ENCODE measurements at regions not wholly inside any gene's neighbourhood (a gene's known extent, or its start where the extent isn't known, plus 50 kb on each side); places are given as distances from the start of the nearest gene placed in this dataset.
"Not testable (repeated sequence)": the region's sequence is repeated elsewhere in the genome, so short reads cannot be mapped to it uniquely, and the experiment has no call there.

DNA sequence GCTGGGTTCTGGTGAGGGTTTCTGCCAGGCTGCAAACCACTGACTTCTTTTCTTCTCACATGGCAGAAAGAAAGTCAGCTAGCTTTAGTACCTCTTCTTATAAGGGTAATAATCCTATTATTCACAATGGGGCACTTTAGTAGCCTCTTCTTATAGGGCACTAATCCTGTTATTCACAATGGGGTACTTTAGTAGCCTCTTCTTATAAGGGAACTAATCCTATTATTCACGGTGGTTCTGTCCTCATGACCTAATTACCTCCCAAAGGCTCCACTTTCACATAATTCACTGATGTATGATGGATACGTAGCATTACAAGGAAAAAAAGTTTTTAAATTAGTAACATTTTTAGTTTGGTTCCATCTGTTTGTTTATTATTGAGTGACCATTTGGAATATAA, 671.3 kb downstream of the NSUN3 start:
- DNase-seq = no peak

DNA sequence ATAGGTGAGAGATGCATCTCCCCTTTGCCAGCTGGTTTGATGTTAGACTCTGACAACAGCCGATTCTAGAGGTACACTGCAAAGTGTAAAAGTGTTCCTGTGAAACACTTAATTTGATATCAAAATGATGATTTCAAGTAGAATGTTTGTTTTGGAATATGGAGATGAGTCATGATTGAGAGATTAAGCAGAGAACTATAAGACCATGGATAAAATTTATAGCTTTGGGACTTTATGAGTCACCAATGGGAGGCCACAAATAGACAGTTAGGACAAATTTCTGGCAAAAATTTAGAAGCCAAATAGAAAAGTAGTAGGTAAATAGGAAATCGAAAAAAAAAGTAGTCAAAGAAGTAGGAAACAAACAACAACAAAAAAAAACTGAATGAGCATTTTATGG, 672.5 kb downstream of the NSUN3 start:
- DNase-seq = no peak

DNA sequence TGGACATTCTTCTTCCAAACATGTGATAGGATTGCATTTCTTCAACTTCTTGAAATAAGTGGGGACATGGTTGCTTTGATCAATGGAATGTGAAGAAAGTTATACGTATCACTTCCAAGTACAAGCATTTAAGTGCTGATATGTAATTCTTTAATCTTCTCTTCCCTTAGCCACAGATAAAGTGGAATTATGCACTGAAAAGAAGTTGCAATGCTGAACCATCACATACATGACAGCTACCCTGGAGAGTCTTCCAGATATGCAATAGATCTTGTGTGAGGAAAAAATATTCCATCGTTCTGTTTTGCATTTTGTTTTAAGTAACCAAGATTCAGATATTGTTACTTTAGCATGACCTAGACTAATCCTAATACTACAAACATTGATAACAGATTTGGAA, 674.3 kb downstream of the NSUN3 start:
- no peak for DNase-seq

DNA sequence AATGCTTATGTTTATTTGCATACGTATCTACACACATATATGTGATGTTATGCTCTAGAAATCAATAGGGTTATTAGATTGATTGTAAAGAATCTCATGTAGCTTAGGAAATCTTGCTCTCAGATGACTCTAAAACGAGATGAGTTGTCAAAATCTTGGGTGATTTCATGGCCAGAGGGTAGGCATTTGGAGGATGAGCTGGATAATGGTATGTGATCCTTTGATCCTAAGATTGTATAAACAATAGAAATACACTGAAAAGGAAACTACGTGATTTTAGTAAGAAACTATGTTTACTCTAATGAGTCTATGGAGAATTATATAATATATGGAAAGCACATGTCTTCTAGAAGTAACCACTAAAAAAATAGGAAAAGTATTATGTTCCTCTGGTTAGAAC, 676.6 kb downstream of the NSUN3 start:
- DNase-seq = no peak

DNA sequence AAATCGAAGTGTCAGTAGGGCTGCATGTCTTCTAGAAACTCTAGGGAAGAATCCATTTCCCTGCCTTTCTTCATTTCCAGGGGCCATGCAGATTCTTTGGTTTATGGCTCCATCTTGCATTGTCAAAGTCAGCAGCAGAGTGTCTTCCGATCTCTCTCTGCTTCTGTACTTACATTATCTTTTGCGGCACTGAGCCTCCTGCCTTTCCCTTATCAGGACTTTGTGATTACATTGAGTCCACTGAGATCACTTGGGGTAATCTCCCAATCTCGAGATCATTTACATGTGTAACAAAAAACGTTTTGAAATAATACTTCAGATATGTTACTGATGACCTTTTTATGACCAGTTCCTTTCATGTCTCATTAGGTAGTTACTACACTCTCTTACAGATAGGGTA, 695.9 kb downstream of the NSUN3 start:
- no peak for DNase-seq

DNA sequence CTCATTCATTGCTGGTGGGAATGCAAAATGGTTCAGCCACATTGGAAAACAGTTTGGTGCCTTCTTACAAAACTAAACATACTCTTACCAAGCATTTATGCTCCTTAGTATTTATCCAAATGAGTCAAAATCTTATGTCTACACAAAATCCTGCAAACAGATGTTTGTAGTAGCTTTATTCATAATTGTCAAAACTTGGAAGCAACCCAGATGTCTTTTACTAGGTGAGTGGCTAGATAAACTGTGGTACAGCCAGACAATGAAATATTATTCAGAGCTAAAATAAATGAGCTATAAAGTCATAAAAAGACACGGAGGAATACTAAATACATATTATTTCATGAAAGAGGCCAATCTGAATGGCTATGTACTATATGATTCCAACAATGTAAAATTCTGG, 709.5 kb downstream of the NSUN3 start:
- no peak for DNase-seq

DNA sequence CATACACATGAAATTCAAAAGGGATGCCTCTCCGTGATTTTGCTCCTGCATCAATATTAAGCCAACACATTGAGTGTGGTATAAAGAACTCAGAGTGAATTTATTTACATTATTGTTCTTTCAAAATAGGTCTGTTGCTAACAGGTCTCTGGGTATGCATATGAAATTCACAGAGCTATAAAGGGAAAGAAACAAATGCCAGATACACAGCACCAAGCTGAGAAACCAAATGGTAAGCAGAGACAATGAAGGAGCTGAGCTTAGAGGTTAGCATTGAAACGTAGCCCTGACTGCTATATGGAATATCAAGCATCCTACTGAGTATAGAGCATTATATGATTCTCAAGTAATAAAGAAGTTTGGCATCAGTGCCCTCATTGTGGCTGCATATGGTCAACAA, 712.9 kb downstream of the NSUN3 start:
- no peak for DNase-seq

DNA sequence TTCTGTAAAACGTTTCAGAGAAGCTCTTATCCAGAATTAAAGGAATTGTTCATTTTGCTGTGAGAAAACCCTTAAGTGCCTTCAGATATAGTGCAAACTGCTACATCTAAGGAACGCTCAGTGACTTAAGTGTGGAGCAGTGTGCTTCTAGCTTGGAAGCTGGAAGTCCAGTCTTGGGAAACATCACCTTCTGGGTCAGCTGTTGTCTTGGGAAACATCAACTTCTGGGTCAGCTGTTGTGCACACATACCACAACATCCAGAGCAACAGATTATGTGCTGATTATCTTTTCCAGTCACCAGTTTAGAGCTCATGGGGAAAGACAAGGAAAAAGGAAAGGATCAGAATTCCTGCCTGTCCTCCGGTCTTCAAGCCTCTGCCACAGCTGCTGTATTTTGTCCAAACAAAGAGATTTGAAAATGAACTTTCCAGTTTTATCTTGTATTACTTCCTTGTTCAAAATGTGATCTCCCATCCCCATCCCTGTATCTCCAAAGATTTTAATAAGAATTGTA, 713.6 kb downstream of the NSUN3 start:
- no peak for DNase-seq

DNA sequence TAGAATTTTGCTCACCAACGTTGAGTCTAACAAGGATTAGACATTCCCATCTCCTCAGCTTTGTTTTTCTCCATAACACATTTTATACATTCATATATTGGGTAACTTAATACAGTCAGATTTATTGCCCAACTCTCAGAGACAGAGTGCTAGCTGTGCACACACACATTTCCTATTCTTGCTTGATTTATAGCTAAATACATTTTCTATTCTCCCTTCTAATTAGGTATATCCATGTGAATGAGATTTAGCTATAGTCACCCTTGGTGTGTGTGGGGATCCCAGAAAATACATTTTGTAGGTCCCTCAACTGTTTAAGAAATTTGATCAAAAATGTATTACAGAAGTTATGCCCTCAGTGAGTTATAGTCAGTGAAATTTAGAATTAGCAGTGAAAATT, 715.4 kb downstream of the NSUN3 start:
- no peak for DNase-seq

DNA sequence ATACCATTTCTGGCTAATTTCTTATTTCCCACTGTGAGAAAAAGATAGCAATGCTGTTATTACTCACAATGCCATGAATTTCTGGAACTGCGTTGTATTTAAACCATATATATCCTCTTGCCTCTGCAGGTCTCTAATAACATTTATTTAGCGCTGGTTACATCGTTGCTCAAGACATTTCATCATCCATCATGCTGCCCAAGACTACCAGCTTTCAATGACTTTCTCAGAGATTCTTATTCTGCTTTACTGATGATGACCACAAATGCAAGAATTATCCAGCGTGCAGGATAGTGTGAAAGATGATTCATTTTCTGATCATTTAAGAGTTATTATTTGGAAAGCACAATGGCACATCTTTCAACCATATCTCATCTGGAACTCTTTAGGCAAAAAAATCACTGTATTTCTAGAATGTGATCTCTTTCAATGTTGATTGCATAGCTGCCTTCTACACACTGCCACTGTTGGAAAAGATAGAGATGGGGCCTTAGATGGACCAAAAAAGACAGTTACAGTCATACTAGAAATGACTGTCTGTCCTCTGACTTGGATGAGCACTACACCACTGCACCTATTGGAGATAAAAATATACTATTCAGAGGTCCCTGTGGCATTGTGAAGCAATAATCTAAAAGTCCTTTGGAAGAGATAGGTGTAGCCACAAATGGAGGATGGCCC, 716.1 kb downstream of the NSUN3 start:
- DNase-seq = no peak

DNA sequence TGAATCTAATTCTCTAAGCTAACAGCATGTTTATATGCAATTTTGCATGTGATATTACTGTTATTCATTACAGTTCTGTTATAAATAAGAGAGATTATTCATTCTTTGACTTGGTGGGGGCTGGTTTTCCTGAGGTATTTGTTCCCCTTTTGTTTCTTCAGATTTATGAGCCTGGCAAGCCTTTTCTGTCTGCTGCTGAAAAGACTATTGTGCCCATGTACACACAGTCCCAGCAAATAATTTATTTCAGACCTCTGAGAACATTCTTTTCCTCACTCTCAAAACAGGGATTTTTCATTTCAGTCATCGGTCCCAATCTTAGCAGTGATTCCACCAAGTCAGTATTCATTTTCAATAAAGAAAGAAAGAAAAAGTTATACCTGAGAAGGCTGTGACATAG, 716.8 kb downstream of the NSUN3 start:
- no peak for DNase-seq

DNA sequence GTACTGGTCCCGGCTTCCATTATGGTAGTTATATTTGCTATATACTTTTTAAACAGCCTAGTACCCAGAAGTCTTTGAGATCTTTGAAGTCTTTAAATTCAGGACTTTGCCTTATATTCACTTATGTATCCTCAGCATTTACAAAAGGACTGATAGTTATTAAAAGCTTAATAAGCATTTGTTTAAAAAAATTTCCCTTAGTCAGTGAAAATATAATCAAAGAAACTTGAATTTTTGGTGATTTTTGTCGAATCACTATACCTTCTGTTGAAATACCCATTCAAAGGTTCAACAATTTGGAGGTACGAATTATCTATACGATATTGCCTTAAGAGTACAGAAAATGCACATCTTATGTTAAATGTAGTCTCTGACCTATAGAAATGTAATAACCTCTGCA, 721.4 kb downstream of the NSUN3 start:
- DNase-seq = no peak

DNA sequence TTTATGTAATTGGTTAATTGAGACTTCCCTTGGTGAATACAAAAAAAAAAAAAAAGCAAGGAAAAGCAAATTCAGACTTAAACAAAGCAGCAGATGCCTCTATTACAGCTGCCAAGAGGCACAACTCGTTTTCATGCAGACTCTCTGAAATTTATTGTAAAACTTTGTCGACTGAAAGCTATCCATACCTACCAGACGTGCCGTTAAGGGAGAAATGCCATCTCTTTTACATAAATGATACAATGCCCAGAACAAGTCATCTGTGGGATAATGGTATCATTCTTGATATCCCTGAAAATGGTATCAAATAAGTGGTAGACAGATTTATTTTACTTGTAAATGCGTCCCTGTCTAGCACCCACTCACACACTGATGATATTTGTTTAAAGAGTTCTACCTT, 724.2 kb downstream of the NSUN3 start:
- DNase-seq = no peak

DNA sequence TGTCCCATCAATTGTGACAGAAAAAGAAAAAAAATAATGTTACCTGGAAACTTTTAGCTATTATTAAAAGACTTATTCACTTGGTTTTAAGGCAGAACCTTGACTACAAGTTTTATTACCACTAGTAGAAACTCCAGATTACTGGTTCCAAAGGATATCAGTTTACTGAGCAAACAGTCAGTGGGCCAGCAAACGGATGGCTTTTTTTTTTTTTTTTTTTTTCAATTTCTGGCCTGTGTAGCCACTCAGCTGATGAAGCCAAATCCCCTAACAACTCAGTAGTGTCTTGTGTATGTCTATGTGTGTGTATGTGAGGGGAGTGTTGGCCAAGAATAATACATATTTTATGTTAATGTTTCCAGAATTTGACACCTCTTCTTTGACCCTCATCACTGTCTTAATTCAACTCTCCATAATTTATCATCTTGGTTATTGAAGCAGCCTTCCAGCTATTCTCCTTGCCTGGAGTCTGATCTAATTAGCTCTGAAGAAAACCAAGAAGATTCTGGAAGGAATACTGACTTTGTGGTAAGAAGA, 724.9 kb downstream of the NSUN3 start:
- no peak for DNase-seq

DNA sequence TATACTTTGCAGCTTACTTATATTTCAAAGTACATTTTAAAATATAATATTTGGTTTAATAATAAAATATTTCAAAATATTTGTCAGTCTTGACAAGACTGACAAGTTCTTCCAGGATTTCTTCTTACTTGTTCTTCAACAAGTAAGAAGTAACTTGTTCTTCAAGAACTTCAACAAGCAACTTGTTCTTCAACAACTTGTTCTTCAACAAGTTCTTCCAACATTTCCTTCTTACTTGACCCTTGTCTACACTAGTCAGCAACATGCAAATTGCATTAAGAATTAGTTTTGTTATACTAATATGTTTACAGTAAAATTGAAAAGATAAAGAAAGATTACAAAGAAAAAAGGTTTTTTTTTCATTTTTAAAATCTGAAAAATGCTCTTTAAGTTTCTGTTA, 731.7 kb downstream of the NSUN3 start:
- no peak for DNase-seq

DNA sequence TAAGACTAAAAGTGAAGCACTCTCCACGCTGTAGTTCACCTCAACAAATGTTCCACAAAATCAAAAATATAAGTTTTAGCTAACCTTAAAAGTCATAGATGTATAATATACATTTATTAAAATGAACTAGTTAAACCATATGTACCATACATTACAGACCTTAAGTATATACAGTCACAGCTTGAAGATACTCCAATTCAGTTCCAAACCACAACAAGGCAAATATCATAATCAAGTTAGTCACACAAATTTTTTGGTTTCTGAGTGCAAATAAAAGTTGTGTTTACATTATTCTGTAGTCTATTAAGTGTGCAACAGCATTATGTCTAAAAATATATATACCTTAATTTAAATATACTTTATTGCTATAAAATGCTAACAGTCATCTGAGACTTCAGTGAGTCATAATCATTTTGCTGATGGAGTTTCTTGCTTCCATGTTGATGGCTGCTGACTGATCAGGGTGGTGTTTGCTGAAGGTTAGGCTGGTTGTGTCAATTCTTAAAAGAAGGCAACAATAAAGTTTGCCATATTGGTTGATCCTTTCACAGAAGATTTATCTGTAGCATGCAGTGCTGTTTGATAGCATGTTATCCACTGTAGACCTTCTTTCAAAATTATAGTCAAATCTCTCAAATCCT, 736.7 kb downstream of the NSUN3 start:
- DNase-seq = no peak

DNA sequence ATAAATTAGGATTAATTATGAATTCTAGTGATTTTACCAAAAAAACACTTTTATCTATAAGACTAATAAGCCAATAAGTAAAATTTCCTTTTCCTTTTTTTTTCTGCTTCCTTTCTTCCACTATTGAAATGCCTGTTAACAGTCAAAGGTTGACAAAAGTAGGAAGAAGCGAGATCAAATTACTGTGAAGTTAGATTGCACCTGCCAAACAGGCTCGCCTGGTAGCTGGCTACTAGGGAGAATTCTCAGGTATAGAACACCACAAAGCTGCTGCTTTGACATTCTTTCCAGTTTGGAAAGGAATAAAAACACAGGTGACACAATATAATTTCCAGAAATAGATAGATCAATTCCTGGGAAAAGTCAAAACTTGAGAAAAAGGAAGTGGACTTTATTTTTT, 749.0 kb downstream of the NSUN3 start:
- no peak for DNase-seq

DNA sequence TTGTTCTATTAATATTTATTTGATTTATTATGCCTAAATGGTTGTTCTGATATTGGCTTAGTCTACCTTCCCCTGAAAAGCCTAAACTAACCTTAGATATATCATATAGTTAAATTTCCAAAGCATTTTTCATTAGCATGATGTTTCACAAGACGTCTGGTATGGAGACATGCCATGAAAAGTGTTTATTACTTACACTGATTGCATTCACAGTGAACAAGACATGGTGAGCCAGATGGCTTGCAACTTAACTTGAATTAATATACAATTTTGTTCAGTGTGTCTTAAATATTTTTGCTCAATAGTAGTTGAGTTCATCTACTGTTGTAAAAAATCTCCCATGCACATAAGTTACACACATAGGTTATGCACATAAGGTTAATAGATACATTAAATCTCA, 758.4 kb downstream of the NSUN3 start:
- no peak for DNase-seq

DNA sequence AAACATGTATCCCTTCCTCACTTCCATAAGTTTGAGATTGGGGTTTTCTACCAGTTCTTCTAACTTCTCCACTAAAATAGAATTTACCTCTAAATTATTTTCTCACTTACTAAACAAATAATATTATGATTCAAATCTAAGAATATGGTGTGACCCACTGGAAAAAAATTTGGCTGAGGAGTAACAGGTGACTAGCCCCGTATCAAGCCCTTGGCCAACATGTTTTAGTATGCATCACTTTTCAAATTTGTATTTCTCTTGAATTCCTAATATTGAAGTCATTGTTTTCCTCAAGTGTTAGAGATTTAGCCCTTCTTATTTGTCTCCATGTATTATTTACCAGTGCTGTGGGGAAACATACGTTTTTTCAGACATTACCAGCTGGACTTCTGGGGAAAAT, 759.4 kb downstream of the NSUN3 start:
- DNase-seq = no peak

DNA sequence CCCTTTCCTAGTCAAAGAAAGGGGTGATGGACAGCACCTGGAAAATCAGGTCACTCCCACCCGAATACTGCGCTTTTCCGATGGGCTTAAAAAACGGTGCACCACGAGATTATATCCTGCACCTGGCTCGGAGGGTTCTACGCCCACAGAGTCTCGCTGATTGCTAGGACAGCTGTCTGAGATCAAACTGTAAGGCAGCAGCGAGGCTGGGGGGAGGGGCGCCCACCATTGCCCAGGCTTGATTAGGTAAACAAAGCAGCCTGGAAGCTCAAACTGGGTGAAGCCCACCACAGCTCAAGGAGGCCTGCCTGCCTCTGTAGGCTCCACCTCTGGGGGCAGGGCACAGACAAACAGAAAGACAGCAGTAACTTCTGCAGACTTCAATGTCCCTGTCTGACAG, 783.4 kb downstream of the NSUN3 start:
- not testable (repeated sequence) for DNase-seq

DNA sequence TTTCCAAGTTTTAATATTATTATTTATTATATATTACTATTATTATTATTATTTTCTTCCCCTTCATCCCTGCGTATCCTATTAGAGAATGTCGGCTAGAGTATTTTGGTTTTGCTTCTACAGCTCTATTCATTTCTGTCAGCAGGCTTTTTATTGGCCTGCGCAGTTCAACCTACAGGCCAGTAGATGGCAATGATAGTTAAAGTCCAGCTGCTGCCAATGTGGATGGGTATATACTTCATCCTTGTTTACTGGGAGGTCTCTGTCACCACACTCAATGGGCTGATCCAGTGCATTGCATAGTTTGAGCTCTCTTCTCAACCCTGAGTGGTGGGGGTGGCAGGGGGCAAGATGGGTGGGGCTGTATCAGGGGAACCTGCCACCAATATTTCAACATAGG, 799.8 kb downstream of the NSUN3 start:
- no peak for DNase-seq

DNA sequence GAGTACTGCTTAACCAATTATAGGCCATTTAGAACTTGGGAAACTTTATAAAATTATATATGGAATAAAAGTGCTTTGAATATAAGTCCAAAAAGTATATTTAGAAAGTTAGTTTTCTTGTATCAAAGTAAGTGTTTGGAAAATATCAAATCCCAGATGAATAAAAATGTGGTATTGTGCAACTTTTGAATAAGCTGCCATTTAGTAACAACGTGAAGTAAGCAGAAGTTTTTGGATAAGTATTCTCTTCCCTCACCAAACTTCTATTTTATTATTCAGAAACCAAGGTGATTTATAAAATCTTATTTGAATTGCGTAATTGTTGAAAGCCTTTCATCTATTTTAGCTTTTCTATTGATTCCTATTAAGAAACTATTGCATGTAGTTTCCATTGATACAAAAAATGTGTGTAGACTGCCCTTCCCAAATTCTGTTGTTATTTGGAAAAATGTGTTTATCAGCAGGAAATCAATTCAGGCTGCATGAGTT, 806.2 kb downstream of the NSUN3 start:
- no peak for DNase-seq

DNA sequence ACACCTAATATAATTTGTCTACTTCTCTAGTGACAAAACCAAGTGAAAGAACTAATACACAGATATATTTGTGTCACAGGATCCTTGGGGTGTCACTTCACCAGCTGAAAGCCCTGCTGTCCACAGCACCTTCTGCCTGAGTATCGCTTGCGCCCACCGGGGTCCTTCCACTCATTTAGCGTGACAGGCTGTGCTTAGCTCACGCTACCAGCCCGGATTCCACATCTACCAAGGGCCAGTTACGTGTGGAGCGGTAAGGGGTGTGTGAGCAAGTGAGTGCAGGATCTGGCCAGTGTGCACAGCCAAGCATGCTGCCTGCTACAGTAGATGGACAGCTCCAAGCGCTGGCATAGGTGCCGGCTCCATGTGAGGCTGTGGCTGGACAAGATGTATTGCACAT, 810.9 kb downstream of the NSUN3 start:
- no peak for DNase-seq

DNA sequence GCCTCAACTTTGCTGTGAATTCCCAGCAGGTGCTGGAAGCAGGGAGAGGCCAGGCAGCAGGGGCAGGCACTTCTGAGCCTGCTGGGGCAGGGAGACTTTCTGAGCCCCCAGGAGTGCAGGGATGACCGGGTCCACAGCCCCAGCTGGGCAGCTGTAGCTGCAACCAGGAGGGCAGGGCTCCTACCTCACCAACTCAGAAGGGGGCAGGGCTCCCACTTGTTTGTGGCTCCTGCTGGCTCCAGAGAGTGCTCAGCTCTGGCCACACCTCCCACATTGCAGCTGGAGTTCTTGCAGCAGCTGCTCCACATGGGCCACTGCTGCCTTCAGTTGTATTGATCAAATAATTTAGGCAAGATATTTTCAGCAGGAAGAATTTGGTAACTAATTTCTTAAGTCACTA, 812.3 kb downstream of the NSUN3 start:
- no peak for DNase-seq

DNA sequence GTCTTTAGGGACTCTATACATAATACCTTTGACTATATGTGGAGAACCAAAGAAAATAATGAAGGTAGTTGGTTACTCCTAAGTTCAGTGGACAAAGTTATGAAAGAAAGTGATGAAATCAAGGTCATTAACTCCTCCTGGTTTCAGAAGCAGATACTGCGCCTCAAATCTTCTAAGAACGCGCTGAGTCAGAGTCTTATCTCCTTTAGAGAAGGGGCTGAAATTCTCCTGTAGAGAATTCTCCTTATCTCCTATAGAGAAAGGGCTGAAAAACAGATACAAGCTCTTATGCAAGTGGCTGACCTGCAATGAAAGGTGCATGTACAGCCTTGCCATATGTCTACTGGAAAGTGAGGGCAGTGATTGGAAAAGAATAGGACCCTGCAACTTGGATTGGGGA, 824.2 kb downstream of the NSUN3 start:
- no peak for DNase-seq

All from GF-D8 (cell line).